ENCODE measurements at regions not wholly inside any gene's neighbourhood (a gene's known extent, or its start where the extent isn't known, plus 50 kb on each side); places are given as distances from the start of the nearest gene placed in this dataset.
"Not testable (repeated sequence)": the region's sequence is repeated elsewhere in the genome, so short reads cannot be mapped to it uniquely, and the experiment has no call there.

DNA sequence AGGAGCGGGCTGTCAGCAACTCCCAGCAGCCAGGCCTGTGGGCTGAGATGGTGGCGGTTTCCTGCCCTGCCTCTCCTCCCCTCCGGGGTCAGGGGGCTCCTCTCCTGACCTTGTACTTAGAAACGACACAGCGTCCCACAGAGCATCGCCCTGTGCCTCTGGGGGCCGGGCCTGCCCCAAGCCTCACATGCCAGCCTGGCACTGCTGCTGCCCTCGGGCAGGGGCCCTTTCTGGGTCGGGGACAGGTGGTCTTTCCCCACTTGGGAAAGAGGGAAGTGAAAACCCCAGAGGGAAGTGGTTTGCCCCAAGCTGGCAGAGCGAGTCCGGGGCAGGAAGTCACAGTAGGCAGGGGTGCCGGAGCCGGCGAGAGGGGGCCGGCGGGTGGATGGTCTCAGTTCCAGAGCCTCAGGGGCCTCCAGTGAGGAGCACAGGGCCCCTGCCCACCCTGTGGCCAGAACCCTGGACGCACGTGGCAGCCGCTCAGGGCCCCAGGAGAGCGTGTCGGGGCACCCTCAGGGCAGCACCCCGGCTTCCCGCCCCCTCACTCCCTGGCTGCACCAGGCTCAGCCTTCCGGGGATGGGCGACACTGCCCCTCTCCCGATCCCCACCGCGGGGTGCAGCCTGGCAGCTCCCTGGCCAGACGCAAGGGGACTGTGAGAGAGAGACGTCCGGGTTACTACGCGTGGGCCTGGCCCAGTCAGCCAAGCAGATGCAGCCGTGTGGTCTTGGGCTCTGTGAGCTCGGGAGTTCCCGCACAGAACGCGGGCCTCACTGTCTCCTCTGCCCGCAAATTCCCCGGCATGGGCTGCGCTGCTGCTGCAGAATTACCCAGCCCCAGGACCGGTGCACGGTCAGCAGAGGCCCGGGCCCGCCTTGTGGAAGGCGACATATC, 4382.9 kb upstream of the TPTE start:
- DNase-seq: not testable (repeated sequence)

DNA sequence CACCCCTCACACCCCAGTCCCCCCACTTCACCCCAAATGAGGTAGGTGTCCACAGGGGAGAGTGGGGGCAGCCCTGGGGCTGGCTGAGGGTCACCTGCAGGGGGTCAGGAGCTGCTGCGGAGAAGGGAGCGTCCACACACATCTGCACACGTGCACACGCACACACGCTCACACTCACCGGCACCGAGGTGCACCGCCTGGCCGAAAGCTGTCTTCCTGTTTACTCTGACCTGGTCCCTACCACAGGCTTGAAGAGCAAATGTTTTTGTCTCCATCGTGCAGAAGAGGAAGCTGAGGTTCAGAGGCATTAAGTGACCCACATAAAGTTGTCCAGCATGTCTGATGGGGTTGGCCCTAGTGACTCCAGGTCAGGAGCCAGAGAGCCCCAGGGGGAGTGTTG, 4382.1 kb upstream of the TPTE start:
- not testable (repeated sequence) for DNase-seq

- DNase-seq: not testable (repeated sequence)
Measured at GRCh38 chr21:6139862-6140261, 4381.5 kb upstream of the TPTE start.

DNA sequence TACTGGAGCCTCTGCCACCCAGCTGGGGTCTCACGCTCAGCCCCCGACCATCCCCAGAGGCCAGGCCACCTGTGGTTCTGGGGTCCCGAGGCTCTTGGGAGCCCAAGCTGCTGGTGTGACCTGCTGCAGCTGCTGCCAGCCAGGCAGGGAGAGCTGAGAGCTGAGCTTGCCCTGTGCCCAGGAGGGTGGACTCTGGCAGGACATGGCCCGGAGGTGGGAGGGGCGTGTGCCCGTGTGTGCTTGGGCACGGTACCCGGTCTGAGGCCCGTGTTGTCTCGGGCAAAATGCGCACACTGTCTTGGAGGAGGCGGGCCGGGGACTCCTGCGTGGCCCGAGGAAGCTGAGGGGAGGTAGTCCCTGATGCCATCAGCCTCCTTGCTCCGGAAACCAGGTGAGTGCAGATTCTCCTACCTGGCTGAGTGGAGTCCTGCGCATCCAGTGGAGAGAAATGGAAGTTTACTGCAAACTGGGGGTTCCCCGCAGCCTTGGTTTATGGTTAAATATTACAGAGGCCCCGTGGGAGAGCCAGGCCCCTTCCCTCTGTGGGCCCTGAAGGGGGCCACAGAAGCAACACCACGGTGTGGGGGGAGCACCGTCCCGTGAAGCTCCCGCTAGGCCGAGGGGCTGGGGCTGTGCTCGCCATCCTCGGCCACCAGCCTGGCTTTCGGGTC, 4380.8 kb upstream of the TPTE start:
- DNase-seq: not testable (repeated sequence)

DNA sequence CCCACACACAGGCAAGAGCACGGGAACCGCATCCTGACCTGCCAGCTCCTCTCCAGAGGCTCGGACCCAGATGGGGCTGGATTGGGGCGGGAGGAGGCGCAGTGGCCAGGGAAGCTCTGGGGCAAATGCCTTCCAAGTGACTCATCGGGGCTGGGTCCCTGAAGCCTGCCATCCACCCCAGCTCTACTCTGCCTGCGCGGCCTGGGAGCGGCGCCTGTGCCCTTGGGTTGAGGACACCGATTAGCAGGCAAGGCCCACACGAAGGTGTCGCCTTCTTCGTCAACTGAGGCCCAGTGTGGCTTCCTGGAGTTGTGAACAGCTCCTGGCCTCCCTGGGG, 4380.3 kb upstream of the TPTE start:
- not testable (repeated sequence) for DNase-seq

DNA sequence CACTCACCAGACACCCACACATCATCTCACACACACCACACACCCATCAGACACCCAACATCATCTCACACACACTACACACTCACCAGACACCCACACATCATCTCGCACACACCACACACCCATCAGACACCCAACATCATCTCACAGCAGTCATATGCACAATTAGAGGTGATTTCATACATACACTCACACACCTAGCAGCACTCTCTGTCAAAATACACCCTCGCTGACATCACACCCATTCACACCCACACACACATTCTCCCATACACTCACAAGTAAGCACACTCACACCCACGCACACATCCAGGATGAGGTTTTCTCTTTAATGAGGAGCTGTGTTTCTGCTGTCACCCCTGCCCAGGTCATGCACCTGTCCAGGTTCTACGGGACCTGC, 4368.2 kb upstream of the TPTE start:
- DNase-seq: not testable (repeated sequence)

GRCh38 chr21:6154524-6155320, 4366.7 kb upstream of the TPTE start:
- DNase-seq: not testable (repeated sequence)

DNA sequence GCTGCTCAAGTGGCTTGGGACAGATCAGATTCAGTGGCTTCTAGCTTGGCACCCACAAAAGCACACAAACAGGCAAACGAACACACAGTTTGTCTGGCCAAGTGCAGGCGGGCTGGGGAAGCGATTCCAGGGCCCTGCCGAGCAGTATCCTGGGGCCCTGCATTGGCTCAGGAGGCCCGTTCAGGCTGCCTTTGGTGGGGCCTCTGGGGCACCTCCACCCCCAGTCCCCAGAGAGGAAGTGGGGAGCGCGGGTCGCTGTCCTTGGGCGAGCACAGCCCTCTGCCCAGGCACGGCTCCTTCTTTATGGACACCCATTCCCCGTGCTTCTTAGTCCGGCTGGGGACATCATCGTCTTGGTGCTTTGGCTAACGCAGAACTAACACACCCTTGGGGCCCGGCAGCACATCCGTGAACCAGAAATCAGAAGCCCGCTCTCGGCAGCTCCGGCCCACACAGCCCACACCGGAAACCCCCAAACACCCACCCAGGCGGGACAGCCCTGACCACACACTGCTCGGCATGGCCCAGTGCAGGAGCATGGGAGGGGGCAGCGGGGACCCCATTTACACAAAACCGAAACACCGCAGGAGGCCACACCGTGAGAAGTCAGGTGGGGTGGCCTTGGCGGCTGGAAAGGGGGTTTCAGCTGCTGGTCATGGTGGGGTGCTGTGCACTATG, 4364.5 kb upstream of the TPTE start:
- not testable (repeated sequence) for DNase-seq

DNA sequence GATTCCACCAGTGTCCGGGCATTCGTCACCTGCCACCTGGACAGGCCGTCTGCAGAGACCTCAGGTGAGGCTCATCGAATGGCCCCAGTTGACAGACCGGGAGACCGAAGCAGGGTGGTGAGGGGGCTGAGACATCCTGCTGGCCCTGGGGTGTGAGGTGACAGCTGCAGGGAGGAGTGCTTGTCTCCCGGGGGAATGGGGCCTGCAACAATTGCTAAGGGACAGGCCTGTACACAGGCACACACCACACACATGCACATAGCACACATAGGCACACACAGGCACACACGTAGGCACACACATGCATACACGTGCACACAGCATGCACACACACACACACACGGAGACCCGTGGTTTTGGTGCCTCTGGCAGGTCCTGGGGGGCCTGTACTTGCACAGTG, 4363.9 kb upstream of the TPTE start:
- DNase-seq: not testable (repeated sequence)

DNA sequence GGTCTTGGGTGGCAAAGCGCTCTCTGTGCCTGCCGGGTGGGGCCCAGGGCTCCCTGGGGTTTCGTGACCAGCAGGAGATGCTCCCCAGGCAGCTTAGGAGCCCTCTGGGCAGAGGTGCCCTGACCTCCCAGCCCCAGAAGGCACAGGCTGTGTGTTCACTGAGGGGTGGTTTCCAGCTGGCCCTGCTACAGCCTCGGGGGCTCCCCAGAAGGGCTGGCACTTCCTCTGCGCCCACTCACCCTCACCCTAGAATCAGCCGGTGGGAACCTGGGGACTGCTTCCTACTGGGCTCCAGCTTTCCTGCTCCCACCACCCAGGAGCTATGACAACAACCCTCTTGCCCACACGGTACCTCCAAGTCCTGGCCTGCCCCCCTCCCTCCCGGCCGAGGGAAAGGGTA, 4363.2 kb upstream of the TPTE start:
- DNase-seq: not testable (repeated sequence)
